ENCODE measurements at regions not wholly inside any gene's neighbourhood (a gene's known extent, or its start where the extent isn't known, plus 50 kb on each side); places are given as distances from the start of the nearest gene placed in this dataset.

DNA sequence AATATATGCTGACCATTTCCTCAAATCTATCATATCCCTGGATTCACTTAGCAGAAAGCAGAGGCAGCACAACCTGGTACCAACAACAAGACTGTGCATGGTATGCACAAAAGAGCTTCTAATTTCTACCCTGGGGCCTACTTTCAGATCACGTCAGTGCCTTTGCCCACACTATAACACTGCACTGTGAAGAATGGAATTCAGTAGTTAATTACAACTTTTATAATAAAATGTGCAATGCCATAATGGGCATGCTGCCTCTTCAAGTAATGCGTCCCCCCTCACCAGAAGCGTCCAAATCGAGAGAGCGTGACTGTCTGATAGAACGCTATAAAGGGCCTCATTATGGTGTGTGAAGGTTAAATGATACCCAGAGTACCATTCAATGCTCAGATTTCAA, 328.1 kb upstream of the PKDCC start:
- 95 to 97% (median 96%) methylated on average over 6 of the region's 6 CpGs for WGBS, 5 donors
- Histone ChIP-seq H3K27me3 (replicated peaks in 1 of 7) (no peaks in the 10 kb centered on the region), H3K4me3 (no peak overlapping the region), H3K9me3 (no peaks in the 10 kb centered on the region), H3K36me3 (no peaks in the 10 kb centered on the region), H3K27ac (peak overlapping the region in 2 of 8 donors; percentile 3 to 45), H3K4me1 (peaks cover 0 to 18% (median 9%) of the 10 kb centered on the region in 6 donors)
- intact Hi-C loops (cut with DNase I; ENCODE audit: low total_unique reads) = no loop called here
- DNase-seq = no peak
- TF ChIP-seq POLR2AphosphoS5 (IDR thresholded peaks at IDR 0.05) (no peak), POLR2A (IDR thresholded peaks at IDR 0.05) (no peak), CTCF (IDR thresholded peaks at IDR 0.05 in 8 of 11, conservative IDR thresholded peaks at IDR 0.05 in 3 of 11) (no peak)

DNA sequence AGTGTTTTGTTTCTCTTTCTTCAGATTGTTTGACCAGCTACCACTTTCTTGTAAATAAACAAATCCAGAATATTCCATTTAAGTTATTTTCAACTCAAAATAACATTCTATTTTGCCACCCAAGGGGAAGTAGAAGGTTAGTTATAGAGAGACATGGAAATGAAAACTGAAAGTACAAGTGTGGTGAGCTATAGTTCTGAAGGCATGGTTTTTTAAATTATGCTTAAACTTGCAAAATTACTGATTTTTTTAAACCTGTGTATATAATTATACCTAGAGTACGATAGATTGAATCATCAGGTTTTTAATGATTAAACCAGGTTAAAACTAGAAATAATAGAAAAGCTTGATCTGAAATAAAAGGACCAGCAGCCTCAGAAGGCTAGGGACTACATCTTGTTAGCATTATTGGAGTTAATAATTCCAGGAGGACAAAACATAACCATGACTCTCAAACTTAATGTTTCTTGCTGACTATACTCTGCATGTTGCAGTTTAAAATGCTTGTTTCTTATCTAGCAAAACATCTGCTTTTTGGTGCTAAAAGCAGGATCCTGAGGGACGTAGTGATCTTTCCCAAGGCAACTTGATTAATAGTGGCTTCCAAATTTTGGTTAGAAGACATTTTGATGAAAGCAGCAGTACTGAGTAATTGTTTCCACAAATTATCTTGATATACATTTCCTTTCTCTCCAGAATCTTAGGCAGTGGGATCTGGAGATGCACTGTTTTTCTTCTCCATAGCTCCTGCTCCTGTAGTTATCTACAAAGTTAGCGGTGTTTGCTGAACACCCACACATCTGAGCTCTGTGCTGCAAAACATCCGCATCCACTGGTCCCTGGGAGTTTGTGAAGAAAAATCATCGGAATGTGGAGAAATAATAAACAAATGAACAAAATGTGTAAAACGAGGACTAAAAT, 327.2 kb upstream of the PKDCC start:
- no peak for DNase-seq
- Histone ChIP-seq H3K27ac (peak overlapping the region in 6 of 8 donors; percentile 3 to 45 (median 28)), H3K27me3 (replicated peaks in 1 of 7) (no peaks in the 10 kb centered on the region), H3K9me3 (no peaks in the 10 kb centered on the region), H3K4me1 (peaks cover 0 to 12% (median 7%) of the 10 kb centered on the region in 6 donors), H3K36me3 (no peaks in the 10 kb centered on the region), H3K4me3 (peak overlapping the region in 2 of 8 donors; percentile 15 to 24)
- 66 to 72% (median 68%) methylated on average over 6 of the region's 6 CpGs for WGBS, 5 donors
- intact Hi-C loops (cut with DNase I; ENCODE audit: low total_unique reads) = no loop called here
- TF ChIP-seq POLR2AphosphoS5 (IDR thresholded peaks at IDR 0.05) (no peak), CTCF (IDR thresholded peaks at IDR 0.05 in 8 of 11, conservative IDR thresholded peaks at IDR 0.05 in 3 of 11) (no peak), POLR2A (IDR thresholded peaks at IDR 0.05) (no peak)

GRCh38 chr2:41722668-41723369, 325.0 kb upstream of the PKDCC start:
- Histone ChIP-seq H3K9me3 (no peaks in the 10 kb centered on the region), H3K4me3 (no peak overlapping the region), H3K27ac (no peak overlapping the region), H3K27me3 (replicated peaks in 1 of 7) (no peaks in the 10 kb centered on the region), H3K36me3 (no peaks in the 10 kb centered on the region), H3K4me1 (peaks cover 0 to 7% (median 6%) of the 10 kb centered on the region in 6 donors)
- 88 to 94% (median 91%) methylated on average over 6 of the region's 6 CpGs for WGBS, 5 donors
- TF ChIP-seq POLR2A (IDR thresholded peaks at IDR 0.05) (no peak), CTCF (IDR thresholded peaks at IDR 0.05 in 8 of 11, conservative IDR thresholded peaks at IDR 0.05 in 3 of 11) (no peak), POLR2AphosphoS5 (IDR thresholded peaks at IDR 0.05) (no peak)
- intact Hi-C loops (cut with DNase I; ENCODE audit: low total_unique reads) = no loop called here
- DNase-seq = no peak

DNA sequence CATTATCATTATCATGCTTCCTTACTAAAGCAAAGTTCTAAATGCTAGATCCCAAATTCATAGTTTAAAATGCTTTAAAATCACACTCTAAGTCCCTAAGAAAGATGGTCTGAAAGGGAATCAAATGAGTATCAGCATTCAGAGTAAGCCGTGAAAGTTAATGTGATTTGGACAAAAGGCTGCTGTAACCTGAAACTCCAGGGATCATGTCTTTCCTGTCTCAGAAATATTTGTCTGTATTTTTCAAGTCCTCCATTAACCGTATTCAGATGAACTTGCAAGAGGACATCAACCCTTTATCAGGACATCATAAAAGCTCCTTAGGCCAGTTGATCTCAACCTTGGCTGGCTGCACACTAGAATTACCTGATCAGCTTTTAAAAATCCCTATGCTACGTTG, 324.3 kb upstream of the PKDCC start:
- Histone ChIP-seq H3K27ac (no peak overlapping the region), H3K4me3 (no peak overlapping the region), H3K9me3 (no peaks in the 10 kb centered on the region), H3K27me3 (replicated peaks in 1 of 7) (no peaks in the 10 kb centered on the region), H3K4me1 (peaks cover 0 to 7% (median 6%) of the 10 kb centered on the region in 6 donors), H3K36me3 (no peaks in the 10 kb centered on the region)
- TF ChIP-seq POLR2AphosphoS5 (IDR thresholded peaks at IDR 0.05) (no peak), CTCF (IDR thresholded peaks at IDR 0.05 in 8 of 11, conservative IDR thresholded peaks at IDR 0.05 in 3 of 11) (no peak), POLR2A (IDR thresholded peaks at IDR 0.05) (no peak)
- WGBS, 5 donors = 77 to 86% (median 84%) methylated on average over 3 of the region's 3 CpGs
- no peak for DNase-seq
- intact Hi-C loops (cut with DNase I; ENCODE audit: low total_unique reads) = no loop called here
